ENCODE measurements at regions not wholly inside any gene's neighbourhood (a gene's known extent, or its start where the extent isn't known, plus 50 kb on each side); places are given as distances from the start of the nearest gene placed in this dataset.
"Not testable (repeated sequence)": the region's sequence is repeated elsewhere in the genome, so short reads cannot be mapped to it uniquely, and the experiment has no call there.

- no peaks in the 10 kb centered on the region for H3K9me3 ChIP-seq (ENCODE audit: control insufficient read depth, low read depth, low read length)
- no peaks in the 10 kb centered on the region for H3K27me3 ChIP-seq (ENCODE audit: control insufficient read depth, insufficient read depth, low read length)
- H3K4me3 ChIP-seq (ENCODE audit: low read length), result no peak overlapping the region
- H3K4me1 ChIP-seq (ENCODE audit: control insufficient read depth, low read depth, low read length), result no peaks in the 10 kb centered on the region
- no peak overlapping the region for H3K9ac ChIP-seq (ENCODE audit: low read length)
- H3K27ac ChIP-seq (ENCODE audit: low read length), result no peak overlapping the region
- no peaks in the 10 kb centered on the region for H3K36me3 ChIP-seq (ENCODE audit: control insufficient read depth, low read depth, low read length)
Observed at GRCh38 chr3:152768478-152768877, 66.5 kb upstream of the P2RY1 start.

GRCh38 chr3:152769523-152769922 is 65.4 kb upstream of the P2RY1 start:
- no peaks in the 10 kb centered on the region for H3K27me3 ChIP-seq (ENCODE audit: control insufficient read depth, insufficient read depth, low read length)
- H3K4me3 ChIP-seq (ENCODE audit: low read length), result no peak overlapping the region
- H3K4me1 ChIP-seq (ENCODE audit: control insufficient read depth, low read depth, low read length), result no peaks in the 10 kb centered on the region
- no peak overlapping the region for H3K9ac ChIP-seq (ENCODE audit: low read length)
- no peak overlapping the region for H3K27ac ChIP-seq (ENCODE audit: low read length)
- no peaks in the 10 kb centered on the region for H3K36me3 ChIP-seq (ENCODE audit: control insufficient read depth, low read depth, low read length)
- no peaks in the 10 kb centered on the region for H3K9me3 ChIP-seq (ENCODE audit: control insufficient read depth, low read depth, low read length)

GRCh38 chr3:152770296-152770695 is 64.6 kb upstream of the P2RY1 start:
- no peaks in the 10 kb centered on the region for H3K27me3 ChIP-seq (ENCODE audit: control insufficient read depth, insufficient read depth, low read length)
- H3K4me1 ChIP-seq (ENCODE audit: control insufficient read depth, low read depth, low read length), result no peaks in the 10 kb centered on the region
- H3K9ac ChIP-seq (ENCODE audit: low read length), result no peak overlapping the region
- H3K36me3 ChIP-seq (ENCODE audit: control insufficient read depth, low read depth, low read length), result no peaks in the 10 kb centered on the region
- no peaks in the 10 kb centered on the region for H3K9me3 ChIP-seq (ENCODE audit: control insufficient read depth, low read depth, low read length)
- no peak overlapping the region for H3K27ac ChIP-seq (ENCODE audit: low read length)
- H3K4me3 ChIP-seq (ENCODE audit: low read length), result no peak overlapping the region

DNA sequence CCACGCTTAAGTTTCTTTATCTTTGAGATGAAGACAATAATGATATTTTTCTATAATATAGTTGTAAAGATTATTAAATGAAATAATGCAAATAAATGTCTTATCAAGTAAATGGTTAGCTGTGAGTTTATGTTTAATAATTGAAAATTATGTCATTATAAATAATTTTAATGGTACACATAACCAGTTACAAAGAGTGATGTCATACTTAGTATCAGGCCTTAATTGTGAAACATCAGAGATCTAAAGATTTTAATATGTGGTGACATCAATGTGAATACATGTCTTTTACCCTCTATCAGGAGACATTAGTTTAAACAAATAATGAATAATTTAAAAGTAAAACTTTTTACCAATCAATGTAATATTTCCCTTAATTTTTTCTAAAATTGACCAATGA is 63.8 kb upstream of the P2RY1 start:
- H3K9ac ChIP-seq (ENCODE audit: low read length), result no peak overlapping the region
- H3K27ac ChIP-seq (ENCODE audit: low read length), result no peak overlapping the region
- no peaks in the 10 kb centered on the region for H3K36me3 ChIP-seq (ENCODE audit: control insufficient read depth, low read depth, low read length)
- no peak overlapping the region for H3K4me3 ChIP-seq (ENCODE audit: low read length)
- H3K9me3 ChIP-seq (ENCODE audit: control insufficient read depth, low read depth, low read length), result no peaks in the 10 kb centered on the region
- no peaks in the 10 kb centered on the region for H3K4me1 ChIP-seq (ENCODE audit: control insufficient read depth, low read depth, low read length)
- H3K27me3 ChIP-seq (ENCODE audit: control insufficient read depth, insufficient read depth, low read length), result no peaks in the 10 kb centered on the region

DNA sequence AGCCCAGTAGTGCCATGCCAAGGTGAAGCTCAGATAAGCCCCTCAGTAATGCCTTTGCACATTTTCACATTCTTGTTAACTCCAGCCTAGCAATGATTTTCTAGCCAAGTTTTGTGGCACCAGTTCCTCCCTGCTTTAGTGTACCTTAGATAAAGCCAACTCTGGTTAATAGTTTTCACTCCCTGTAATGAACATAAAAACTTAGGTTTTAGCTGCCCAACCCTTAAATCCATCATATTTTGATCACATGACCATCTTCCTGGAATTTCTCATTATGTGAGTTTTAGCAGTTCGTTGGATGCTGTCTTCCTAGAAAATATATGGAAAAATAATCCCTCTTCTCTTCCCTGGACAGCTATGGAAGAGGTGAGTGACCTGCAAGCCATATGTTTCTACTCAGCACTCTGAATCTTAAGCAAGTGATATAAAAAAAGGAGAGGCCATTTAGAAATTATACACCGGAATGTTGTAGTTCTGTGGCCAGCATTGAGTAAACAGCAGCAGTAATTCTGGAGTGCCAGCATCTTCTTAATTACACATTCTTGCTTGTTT is 62.2 kb upstream of the P2RY1 start:
- Histone ChIP-seq H3K4me3 (ENCODE audit: low read length) (no peak overlapping the region), H3K9me3 (ENCODE audit: control insufficient read depth, low read depth, low read length) (no peaks in the 10 kb centered on the region), H3K4me1 (ENCODE audit: control insufficient read depth, low read depth, low read length) (no peaks in the 10 kb centered on the region), H3K27ac (ENCODE audit: low read length) (no peak overlapping the region), H3K27me3 (ENCODE audit: control insufficient read depth, insufficient read depth, low read length) (no peaks in the 10 kb centered on the region), H3K9ac (ENCODE audit: low read length) (no peak overlapping the region), H3K36me3 (ENCODE audit: control insufficient read depth, low read depth, low read length) (no peaks in the 10 kb centered on the region)

DNA sequence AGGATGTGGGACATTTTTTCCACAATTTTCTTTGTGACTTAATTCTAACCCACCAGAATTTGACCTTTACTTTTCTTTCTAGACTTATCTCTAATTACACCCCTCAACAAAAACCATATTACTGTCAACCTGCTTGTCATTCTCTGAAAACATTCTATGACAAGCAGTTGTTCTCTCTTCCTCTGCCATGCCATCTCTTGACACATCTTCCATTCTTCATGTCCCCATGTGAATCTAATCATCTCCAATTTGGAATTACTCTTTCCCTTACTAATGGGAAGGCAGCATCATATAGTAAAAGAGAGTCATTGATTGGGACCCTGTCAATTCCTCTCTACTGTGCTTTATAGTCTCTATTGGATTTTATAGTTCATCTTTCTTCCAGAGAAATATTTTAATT is 61.3 kb upstream of the P2RY1 start:
- Histone ChIP-seq H3K9me3 (ENCODE audit: control insufficient read depth, low read depth, low read length) (no peaks in the 10 kb centered on the region), H3K9ac (ENCODE audit: low read length) (no peak overlapping the region), H3K4me3 (ENCODE audit: low read length) (no peak overlapping the region), H3K4me1 (ENCODE audit: control insufficient read depth, low read depth, low read length) (no peaks in the 10 kb centered on the region), H3K27ac (ENCODE audit: low read length) (no peak overlapping the region), H3K27me3 (ENCODE audit: control insufficient read depth, insufficient read depth, low read length) (no peaks in the 10 kb centered on the region), H3K36me3 (ENCODE audit: control insufficient read depth, low read depth, low read length) (no peaks in the 10 kb centered on the region)

DNA sequence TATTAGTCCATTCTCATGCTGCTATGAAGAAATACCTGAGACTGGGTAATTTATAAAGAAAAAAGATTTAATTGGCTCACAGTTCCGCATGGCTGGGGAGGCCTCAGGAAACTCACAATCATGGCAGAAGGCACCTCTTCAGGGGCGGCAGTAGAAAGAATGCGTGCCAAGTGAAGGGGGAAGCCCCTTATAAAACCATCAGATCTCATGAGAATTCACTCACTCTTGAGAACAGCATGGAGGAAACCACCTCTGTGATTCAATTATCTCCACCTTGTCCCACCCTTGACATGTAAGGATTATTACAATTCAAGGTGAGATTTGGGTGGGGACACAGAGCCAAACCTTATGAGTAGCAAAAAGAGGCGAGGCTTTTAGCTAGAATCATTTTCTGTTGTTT is 60.7 kb upstream of the P2RY1 start:
- H3K4me1 ChIP-seq (ENCODE audit: control insufficient read depth, low read depth, low read length); H3K36me3 ChIP-seq (ENCODE audit: control insufficient read depth, low read depth, low read length); H3K27me3 ChIP-seq (ENCODE audit: control insufficient read depth, insufficient read depth, low read length); H3K4me3 ChIP-seq (ENCODE audit: low read length); H3K9me3 ChIP-seq (ENCODE audit: control insufficient read depth, low read depth, low read length); H3K9ac ChIP-seq (ENCODE audit: low read length); H3K27ac ChIP-seq (ENCODE audit: low read length): not testable (repeated sequence)

GRCh38 chr3:152778022-152778421 is 56.9 kb upstream of the P2RY1 start:
- no peak overlapping the region for H3K4me3 ChIP-seq (ENCODE audit: low read length)
- no peaks in the 10 kb centered on the region for H3K36me3 ChIP-seq (ENCODE audit: control insufficient read depth, low read depth, low read length)
- H3K27ac ChIP-seq (ENCODE audit: low read length), result no peak overlapping the region
- no peaks in the 10 kb centered on the region for H3K27me3 ChIP-seq (ENCODE audit: control insufficient read depth, insufficient read depth, low read length)
- peaks cover 3% of the 10 kb centered on the region for H3K4me1 ChIP-seq (ENCODE audit: control insufficient read depth, low read depth, low read length)
- H3K9me3 ChIP-seq (ENCODE audit: control insufficient read depth, low read depth, low read length), result no peaks in the 10 kb centered on the region
- no peak overlapping the region for H3K9ac ChIP-seq (ENCODE audit: low read length)

DNA sequence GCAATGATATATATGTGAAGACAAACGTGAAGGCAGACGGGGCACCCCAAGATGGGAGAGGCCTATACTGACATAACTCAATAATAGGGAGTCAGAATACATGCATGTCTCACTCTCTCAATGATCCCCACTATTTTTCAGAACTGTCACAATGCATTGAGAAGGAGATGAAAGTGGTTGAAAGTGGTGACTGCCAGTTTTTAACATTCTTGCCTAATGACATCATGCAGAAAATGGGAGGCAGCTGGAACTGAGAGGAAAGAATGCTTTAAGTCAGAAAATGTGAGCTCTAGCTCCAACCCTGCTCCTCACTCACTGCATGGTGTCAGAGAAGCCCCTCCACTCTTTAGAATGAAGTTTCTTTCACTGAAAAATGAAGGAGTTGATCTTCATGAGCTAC is 55.3 kb upstream of the P2RY1 start:
- H3K9me3 ChIP-seq (ENCODE audit: control insufficient read depth, low read depth, low read length), result no peaks in the 10 kb centered on the region
- H3K9ac ChIP-seq (ENCODE audit: low read length), result no peak overlapping the region
- H3K27me3 ChIP-seq (ENCODE audit: control insufficient read depth, insufficient read depth, low read length), result no peaks in the 10 kb centered on the region
- peaks cover 3% of the 10 kb centered on the region for H3K4me1 ChIP-seq (ENCODE audit: control insufficient read depth, low read depth, low read length)
- no peak overlapping the region for H3K27ac ChIP-seq (ENCODE audit: low read length)
- no peak overlapping the region for H3K4me3 ChIP-seq (ENCODE audit: low read length)
- no peaks in the 10 kb centered on the region for H3K36me3 ChIP-seq (ENCODE audit: control insufficient read depth, low read depth, low read length)

GRCh38 chr3:152780553-152780952 is 54.4 kb upstream of the P2RY1 start:
- no peaks in the 10 kb centered on the region for H3K36me3 ChIP-seq (ENCODE audit: control insufficient read depth, low read depth, low read length)
- no peak overlapping the region for H3K27ac ChIP-seq (ENCODE audit: low read length)
- H3K4me3 ChIP-seq (ENCODE audit: low read length), result no peak overlapping the region
- H3K27me3 ChIP-seq (ENCODE audit: control insufficient read depth, insufficient read depth, low read length), result no peaks in the 10 kb centered on the region
- no peak overlapping the region for H3K9ac ChIP-seq (ENCODE audit: low read length)
- H3K4me1 ChIP-seq (ENCODE audit: control insufficient read depth, low read depth, low read length), result peaks cover 3% of the 10 kb centered on the region
- peaks cover 4% of the 10 kb centered on the region for H3K9me3 ChIP-seq (ENCODE audit: control insufficient read depth, low read depth, low read length)

GRCh38 chr3:152785051-152785450 is 49.9 kb upstream of the P2RY1 start:
- Histone ChIP-seq H3K4me3 (ENCODE audit: low read length) (no peak overlapping the region), H3K27ac (ENCODE audit: low read length) (no peak overlapping the region), H3K4me1 (ENCODE audit: control insufficient read depth, low read depth, low read length) (no peaks in the 10 kb centered on the region), H3K36me3 (ENCODE audit: control insufficient read depth, low read depth, low read length) (no peaks in the 10 kb centered on the region), H3K27me3 (ENCODE audit: control insufficient read depth, insufficient read depth, low read length) (no peaks in the 10 kb centered on the region), H3K9me3 (ENCODE audit: control insufficient read depth, low read depth, low read length) (peaks cover 12% of the 10 kb centered on the region), H3K9ac (ENCODE audit: low read length) (no peak overlapping the region)
